ENCODE measurements at regions not wholly inside any gene's neighbourhood (a gene's known extent, or its start where the extent isn't known, plus 50 kb on each side); places are given as distances from the start of the nearest gene placed in this dataset.

- ChIA-PET POLR2A (no interaction called here), CTCF (no interaction called here)
- Histone ChIP-seq H3K9me2 (no peaks in the 10 kb centered on the region), H3K4me1 (ENCODE audit: control insufficient read depth in 1 of 2, insufficient read depth in 2 of 2, low read depth in 1 of 2, low read length in 1 of 2) (no peaks in the 10 kb centered on the region), H3K36me3 (replicated peaks in 1 of 2; ENCODE audit: control insufficient read depth in 1 of 2, insufficient read depth in 2 of 2, low read length in 1 of 2) (no peaks in the 10 kb centered on the region), H3K4me3 (ENCODE audit: low read depth in 2 of 2, low read length in 1 of 2) (no peak overlapping the region), H3K27me3 (ENCODE audit: insufficient read depth) (no peaks in the 10 kb centered on the region), H3K27ac (ENCODE audit: low read depth in 2 of 2, low read length in 1 of 2) (no peak overlapping the region), H3K9ac (no peak overlapping the region), H4K20me1 (ENCODE audit: insufficient read depth) (no peaks in the 10 kb centered on the region), H3F3A (replicated peaks; ENCODE audit: insufficient read depth) (no peaks in the 10 kb centered on the region), H3K9me3 (no peaks in the 10 kb centered on the region), H3K4me2 (no peak overlapping the region), H2AFZ (ENCODE audit: low read depth) (no peak overlapping the region), H3K79me2 (ENCODE audit: insufficient read depth) (no peaks in the 10 kb centered on the region)
- WGBS (ENCODE audit: low lambda C conversion rate) = 63% methylated on average over 3 of the region's 3 CpGs
- no peak for TF ChIP-seq TEAD4 (IDR thresholded peaks at IDR 0.05; ENCODE audit: borderline replicate concordance, insufficient read depth)
- no peak for DNase-seq
These were observed 71.4 kb upstream of the ZNF438 start for GRCh38 chr10:31103112-31103511.

GRCh38 chr10:31112961-31113360 lies 81.3 kb upstream of the ZNF438 start:
- TF ChIP-seq, protein P1, sequence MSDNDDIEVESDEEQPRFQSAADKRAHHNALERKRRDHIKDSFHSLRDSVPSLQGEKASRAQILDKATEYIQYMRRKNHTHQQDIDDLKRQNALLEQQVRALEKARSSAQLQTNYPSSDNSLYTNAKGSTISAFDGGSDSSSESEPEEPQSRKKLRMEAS (IDR thresholded peaks at IDR 0.05; ENCODE audit: low read depth) = no peak
- no peak for TF ChIP-seq NFIC (IDR thresholded peaks at IDR 0.05; ENCODE audit: borderline replicate concordance)
- TF ChIP-seq TEAD4 (IDR thresholded peaks at IDR 0.05; ENCODE audit: borderline replicate concordance, insufficient read depth) = no peak
- TF ChIP-seq NRF1 (IDR thresholded peaks at IDR 0.05; ENCODE audit: low read depth, low read length) = no peak
- no peak for TF ChIP-seq RAD21 (IDR thresholded peaks at IDR 0.05; ENCODE audit: low read length)
- TF ChIP-seq REST (IDR thresholded peaks at IDR 0.05; ENCODE audit: low read depth, low read length) = no peak
- no peak for TF ChIP-seq MXI1 (IDR thresholded peaks at IDR 0.05; ENCODE audit: low read depth, low read length)
- TF ChIP-seq TAF1 (IDR thresholded peaks at IDR 0.05; ENCODE audit: borderline replicate concordance, low read depth, low read length) = no peak
- TF ChIP-seq USF1 (IDR thresholded peaks at IDR 0.05; ENCODE audit: borderline replicate concordance, low read depth) = no peak
- no peak for TF ChIP-seq FOXJ3 (CRISPR knock-in tag; IDR thresholded peaks at IDR 0.05)
- TF ChIP-seq RCOR1 (IDR thresholded peaks at IDR 0.05; ENCODE audit: low read length) = no peak
- TF ChIP-seq, protein P2, sequence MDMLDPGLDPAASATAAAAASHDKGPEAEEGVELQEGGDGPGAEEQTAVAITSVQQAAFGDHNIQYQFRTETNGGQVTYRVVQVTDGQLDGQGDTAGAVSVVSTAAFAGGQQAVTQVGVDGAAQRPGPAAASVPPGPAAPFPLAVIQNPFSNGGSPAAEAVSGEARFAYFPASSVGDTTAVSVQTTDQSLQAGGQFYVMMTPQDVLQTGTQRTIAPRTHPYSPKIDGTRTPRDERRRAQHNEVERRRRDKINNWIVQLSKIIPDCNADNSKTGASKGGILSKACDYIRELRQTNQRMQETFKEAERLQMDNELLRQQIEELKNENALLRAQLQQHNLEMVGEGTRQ (IDR thresholded peaks at IDR 0.05; ENCODE audit: borderline replicate concordance, low read depth, low read length) = no peak
- no peak for TF ChIP-seq SMC3 (IDR thresholded peaks at IDR 0.05; ENCODE audit: low read depth, low read length)
- no peak for TF ChIP-seq EP300 (IDR thresholded peaks at IDR 0.05; ENCODE audit: borderline replicate concordance in 1 of 2, low read depth in 1 of 2, low read length in 1 of 2)
- H3K27me3 ChIP-seq (ENCODE audit: insufficient read depth) = no peaks in the 10 kb centered on the region
- no peaks in the 10 kb centered on the region for H3K4me1 ChIP-seq (ENCODE audit: control insufficient read depth in 1 of 2, insufficient read depth in 2 of 2, low read depth in 1 of 2, low read length in 1 of 2)
- ChIA-PET CTCF (interaction anchor here (1.0 kb wide), 1 partner anchor 12 kb away, joined by 3 read pairs; no protein-coding TSS in a partner anchor), POLR2A (no interaction called here)
- H3F3A ChIP-seq (replicated peaks; ENCODE audit: insufficient read depth) = no peaks in the 10 kb centered on the region
- H3K4me3 ChIP-seq (ENCODE audit: low read depth in 2 of 2, low read length in 1 of 2) = no peak overlapping the region
- WGBS (ENCODE audit: low lambda C conversion rate) = 33% methylated on average over 3 of the region's 3 CpGs
- no peaks in the 10 kb centered on the region for H3K9me3 ChIP-seq
- no peaks in the 10 kb centered on the region for H3K79me2 ChIP-seq (ENCODE audit: insufficient read depth)
- no peak overlapping the region for H3K9ac ChIP-seq
- DNase-seq = no peak
- H2AFZ ChIP-seq (ENCODE audit: low read depth) = no peak overlapping the region
- H3K36me3 ChIP-seq (replicated peaks in 1 of 2; ENCODE audit: control insufficient read depth in 1 of 2, insufficient read depth in 2 of 2, low read length in 1 of 2) = no peaks in the 10 kb centered on the region
- no peak overlapping the region for H3K27ac ChIP-seq (ENCODE audit: low read depth in 2 of 2, low read length in 1 of 2)
- H3K4me2 ChIP-seq = no peak overlapping the region
- no peaks in the 10 kb centered on the region for H3K9me2 ChIP-seq
- H4K20me1 ChIP-seq (ENCODE audit: insufficient read depth) = no peaks in the 10 kb centered on the region
